H9 (cell line): ENCODE measurements at regions not wholly inside any gene's neighbourhood (a gene's known extent, or its start where the extent isn't known, plus 50 kb on each side); places are given as distances from the start of the nearest gene placed in this dataset.

Experiments used
- DNase-seq: peaks from one replicate; pipeline ENCODE4 v3.0.0-alpha.2; 2017
- H2AFZ ChIP-seq: one replicate; pipeline ENCODE4 v1.6.1; 2013; ENCODE audit warnings: mild to moderate bottlenecking, low read length, control low read depth, moderate library complexity
- H2AK5ac ChIP-seq: 2 replicates; pipeline ENCODE4 v1.6.1; 2013; ENCODE audit warnings: low read length, control low read depth, mixed read lengths; ENCODE audit not compliant: insufficient read length
- H2BK120ac ChIP-seq: one replicate; pipeline ENCODE4 v1.6.1; 2013; ENCODE audit warnings: low read depth, mild to moderate bottlenecking, low read length, control low read depth, inconsistent platforms; ENCODE audit not compliant: poor library complexity, severe bottlenecking
- H2BK12ac ChIP-seq: 2 replicates; pipeline ENCODE4 v1.6.1; 2013; ENCODE audit warnings: low read length, control low read depth, mixed read lengths, low read depth; ENCODE audit not compliant: insufficient read length
- H2BK15ac ChIP-seq: 2 replicates; pipeline ENCODE4 v1.6.1; 2013; ENCODE audit warnings: low read depth, low read length, control low read depth
- H2BK20ac ChIP-seq: one replicate; pipeline ENCODE4 v1.6.1; 2013; ENCODE audit warnings: low read depth, mild to moderate bottlenecking, low read length, control low read depth, inconsistent platforms; ENCODE audit not compliant: poor library complexity, severe bottlenecking
- H2BK5ac ChIP-seq: 2 replicates; pipeline ENCODE4 v1.6.1; 2013; ENCODE audit warnings: low read length, control low read depth, mixed read lengths; ENCODE audit not compliant: insufficient read length
- H3K14ac ChIP-seq: 2 replicates; pipeline ENCODE4 v1.6.1; 2013; ENCODE audit warnings: low read length, control low read depth; ENCODE audit not compliant: insufficient read depth
- H3K18ac ChIP-seq: 2 replicates; pipeline ENCODE4 v1.6.1; 2013; ENCODE audit warnings: low read depth, mild to moderate bottlenecking, mixed read lengths, low read length, control low read depth; ENCODE audit not compliant: insufficient read length
- H3K23ac ChIP-seq: 2 replicates; pipeline ENCODE4 v1.6.1; 2013; ENCODE audit warnings: low read length, control low read depth, mixed read lengths, low read depth; ENCODE audit not compliant: insufficient read length
- H3K23me2 ChIP-seq: 2 replicates; pipeline ENCODE4 v1.6.1; 2013; ENCODE audit warnings: low read depth, mild to moderate bottlenecking, mixed read lengths, low read length, control low read depth; ENCODE audit not compliant: insufficient read length, poor library complexity, severe bottlenecking
- H3K27ac ChIP-seq: 2 replicates; pipeline ENCODE4 v1.5.1; 2013; ENCODE audit warnings: low read length, control low read depth, mixed read lengths, low read depth; ENCODE audit not compliant: insufficient read length
- H3K27me3 ChIP-seq: 2 replicates; pipeline ENCODE4 v1.6.1; 2013; ENCODE audit warnings: low read length, control low read depth, inconsistent platforms; ENCODE audit not compliant: insufficient read depth
- H3K4ac ChIP-seq: 2 replicates; pipeline ENCODE4 v1.6.1; 2013; ENCODE audit warnings: low read depth, mild to moderate bottlenecking, control low read depth, inconsistent platforms, low read length, moderate library complexity
- H3K4me1 ChIP-seq: 2 replicates; pipeline ENCODE4 v1.6.1; 2013; ENCODE audit warnings: low read length, control low read depth, inconsistent platforms; ENCODE audit not compliant: insufficient read depth
- H3K4me2 ChIP-seq: 2 replicates; pipeline ENCODE4 v1.6.1; 2013; ENCODE audit warnings: low read length, control low read depth, mixed read lengths; ENCODE audit not compliant: insufficient read length, insufficient read depth
- H3K56ac ChIP-seq: 2 replicates; pipeline ENCODE4 v1.6.1; 2013; ENCODE audit warnings: low read depth, mild to moderate bottlenecking, mixed read lengths, low read length, control low read depth; ENCODE audit not compliant: insufficient read length
- H3K79me1 ChIP-seq: 2 replicates; pipeline ENCODE4 v1.6.1; 2013; ENCODE audit warnings: low read depth, mild to moderate bottlenecking, moderate library complexity, low read length, control low read depth, inconsistent platforms; ENCODE audit not compliant: insufficient read depth, poor library complexity, severe bottlenecking
- H3K79me2 ChIP-seq: 2 replicates; pipeline ENCODE4 v1.6.1; 2013; ENCODE audit warnings: low read length, control low read depth, inconsistent platforms; ENCODE audit not compliant: insufficient read depth
- H3K9ac ChIP-seq: 2 replicates; pipeline ENCODE4 v1.6.1; 2013; ENCODE audit warnings: low read length, control low read depth, mixed read lengths; ENCODE audit not compliant: insufficient read length; ENCODE audit errors: extremely low read depth
- H3K9me3 ChIP-seq: one replicate; pipeline ENCODE4 v1.6.1; 2013; ENCODE audit warnings: low read depth, low read length, inconsistent platforms; ENCODE audit not compliant: control insufficient read depth
- H3T11ph ChIP-seq: one replicate; pipeline ENCODE4 v1.6.1; 2013; ENCODE audit warnings: mild to moderate bottlenecking, low read length, control low read depth, inconsistent platforms
- H4K20me1 ChIP-seq: one replicate; pipeline ENCODE4 v1.6.1; 2013; ENCODE audit not compliant: control insufficient read depth, insufficient read length, insufficient read depth
- H4K5ac ChIP-seq: 2 replicates; pipeline ENCODE4 v1.6.1; 2013; ENCODE audit warnings: low read depth, mild to moderate bottlenecking, mixed read lengths, low read length, control low read depth; ENCODE audit not compliant: insufficient read length
- H4K8ac ChIP-seq: replicated peaks from 2 replicates; pipeline ENCODE4 v1.6.1; 2013; ENCODE audit warnings: low read length, control low read depth, mixed read lengths, low read depth; ENCODE audit not compliant: insufficient read length
- H4K91ac ChIP-seq: 2 replicates; pipeline ENCODE4 v1.6.1; 2013; ENCODE audit warnings: low read depth, mild to moderate bottlenecking, moderate library complexity, mixed read lengths, low read length, control low read depth; ENCODE audit not compliant: insufficient read length
- H3K27ac Mint-ChIP-seq, 3 experiments: 2 replicates in 2 of 3; 3 replicates in 1 of 3; pipeline ENCODE4 v1.8.0; 2020 to 2021; ENCODE audit warnings: mixed read lengths in 3 of 3, mild to moderate bottlenecking in 1 of 3, moderate library complexity in 1 of 3
- H3K27me3 Mint-ChIP-seq: 2 replicates; pipeline ENCODE4 v1.8.0; 2021; ENCODE audit warnings: low read depth, mild to moderate bottlenecking, moderate library complexity, mixed read lengths
- H3K36me3 Mint-ChIP-seq, 3 experiments: 2 replicates in 2 of 3; 3 replicates in 1 of 3; pipeline ENCODE4 v1.8.0; 2020 to 2021; ENCODE audit warnings: low read depth in 3 of 3, mixed read lengths in 3 of 3; ENCODE audit not compliant: insufficient read depth in 1 of 3
- H3K4me1 Mint-ChIP-seq, 2 experiments: 2 replicates each; pipeline ENCODE4 v1.8.0; 2020; ENCODE audit warnings: mixed read lengths in 2 of 2
- H3K4me3 Mint-ChIP-seq, 2 experiments: 2 replicates in 1 of 2; 3 replicates in 1 of 2; pipeline ENCODE4 v1.8.0; 2020 to 2021; ENCODE audit warnings: mild to moderate bottlenecking in 2 of 2, mixed read lengths in 2 of 2, moderate library complexity in 1 of 2
- H3K9me3 Mint-ChIP-seq, 2 experiments: 2 replicates in 1 of 2; 3 replicates in 1 of 2; pipeline ENCODE4 v1.8.0; 2020; ENCODE audit warnings: mild to moderate bottlenecking in 2 of 2, mixed read lengths in 2 of 2, moderate library complexity in 1 of 2
- WGBS: extraction: QIAGEN DNeasy Blood & Tissue Kit; methylation state at CpG from one replicate; pipeline ENCODE4 v1.1.7; 2013; ENCODE audit warnings: missing lambda C conversion rate, low lambda C conversion rate, mixed read lengths; ENCODE audit not compliant: insufficient read length; ENCODE audit errors: extremely low coverage; 5-methylcytosine and 5-hydroxymethylcytosine counted together
- TF ChIP-seq, protein P1 (sequence below): fragments of 200-600 bp; sonication (generic); conservative IDR thresholded peaks from 3 replicates; pipeline ENCODE4 v1.8.0; 2021; ENCODE audit warnings: antibody characterized with exemption, mild to moderate bottlenecking

DNA sequence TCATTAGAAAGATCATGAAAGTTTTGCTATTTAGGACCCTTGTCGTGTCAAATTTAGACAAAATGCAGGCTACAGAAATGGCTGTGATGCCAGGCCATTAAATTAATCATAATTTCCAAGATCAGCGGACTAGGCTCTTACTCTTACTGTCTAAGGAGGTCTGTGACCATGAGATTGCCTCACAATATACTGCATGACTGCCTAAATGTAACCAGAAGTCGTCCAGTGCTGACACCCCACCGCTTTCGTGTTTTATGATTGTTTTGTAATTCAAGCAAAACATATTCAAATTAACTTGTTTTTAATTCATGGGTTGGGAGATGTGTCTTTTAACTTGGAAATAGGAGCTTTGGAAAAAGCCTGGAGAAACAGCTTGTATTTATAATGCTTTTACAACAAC, 947.5 kb downstream of the BRINP3 start:
- no peak overlapping the region for H4K5ac ChIP-seq
- no peaks in the 10 kb centered on the region for H4K20me1 ChIP-seq
- no peak overlapping the region for H2BK12ac ChIP-seq
- no peaks in the 10 kb centered on the region for H3K79me2 ChIP-seq
- Mint-ChIP-seq H3K27ac (no peak overlapping the region), H3K27me3 (no peaks in the 10 kb centered on the region), H3K9me3 (no peaks in the 10 kb centered on the region), H3K4me3 (no peak overlapping the region), H3K36me3 (no peaks in the 10 kb centered on the region), H3K4me1 (peaks cover 15% of the 10 kb centered on the region in 2 experiments; a peak in 3 of 4 replicates)
- no peak overlapping the region for H3T11ph ChIP-seq
- no peaks in the 10 kb centered on the region for H3K23me2 ChIP-seq
- no peaks in the 10 kb centered on the region for H3K27me3 ChIP-seq
- H4K91ac ChIP-seq: no peak overlapping the region
- no peak overlapping the region for H2AFZ ChIP-seq
- H4K8ac ChIP-seq: no peak overlapping the region
- no peaks in the 10 kb centered on the region; the same call in 1 of the 2 replicates for H3K4me1 ChIP-seq
- WGBS: no CpG with 5 or more reads among the region's 5 CpGs
- H2BK15ac ChIP-seq: no peak overlapping the region
- H2BK20ac ChIP-seq: no peak overlapping the region
- H3K27ac ChIP-seq: no peak overlapping the region
- no peak overlapping the region for H3K4me2 ChIP-seq
- no peak overlapping the region for H3K56ac ChIP-seq
- H3K79me1 ChIP-seq: no peaks in the 10 kb centered on the region
- no peak overlapping the region for H2AK5ac ChIP-seq
- TF ChIP-seq, protein P1, sequence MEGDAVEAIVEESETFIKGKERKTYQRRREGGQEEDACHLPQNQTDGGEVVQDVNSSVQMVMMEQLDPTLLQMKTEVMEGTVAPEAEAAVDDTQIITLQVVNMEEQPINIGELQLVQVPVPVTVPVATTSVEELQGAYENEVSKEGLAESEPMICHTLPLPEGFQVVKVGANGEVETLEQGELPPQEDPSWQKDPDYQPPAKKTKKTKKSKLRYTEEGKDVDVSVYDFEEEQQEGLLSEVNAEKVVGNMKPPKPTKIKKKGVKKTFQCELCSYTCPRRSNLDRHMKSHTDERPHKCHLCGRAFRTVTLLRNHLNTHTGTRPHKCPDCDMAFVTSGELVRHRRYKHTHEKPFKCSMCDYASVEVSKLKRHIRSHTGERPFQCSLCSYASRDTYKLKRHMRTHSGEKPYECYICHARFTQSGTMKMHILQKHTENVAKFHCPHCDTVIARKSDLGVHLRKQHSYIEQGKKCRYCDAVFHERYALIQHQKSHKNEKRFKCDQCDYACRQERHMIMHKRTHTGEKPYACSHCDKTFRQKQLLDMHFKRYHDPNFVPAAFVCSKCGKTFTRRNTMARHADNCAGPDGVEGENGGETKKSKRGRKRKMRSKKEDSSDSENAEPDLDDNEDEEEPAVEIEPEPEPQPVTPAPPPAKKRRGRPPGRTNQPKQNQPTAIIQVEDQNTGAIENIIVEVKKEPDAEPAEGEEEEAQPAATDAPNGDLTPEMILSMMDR: no peak
- H2BK5ac ChIP-seq: no peak overlapping the region
- no peaks in the 10 kb centered on the region for H3K9me3 ChIP-seq
- H3K4ac ChIP-seq: no peak overlapping the region
- H3K14ac ChIP-seq: no peak overlapping the region
- no peak overlapping the region for H3K23ac ChIP-seq
- H2BK120ac ChIP-seq: no peak overlapping the region
- no peak overlapping the region for H3K9ac ChIP-seq
- no peak overlapping the region for H3K18ac ChIP-seq
- no peak for DNase-seq
